Naive thymus-derived CD8-positive, alpha-beta T cell (primary cell): ENCODE measurements at regions not wholly inside any gene's neighbourhood (a gene's known extent, or its start where the extent isn't known, plus 50 kb on each side); places are given as distances from the start of the nearest gene placed in this dataset.
"Not testable (repeated sequence)": the region's sequence is repeated elsewhere in the genome, so short reads cannot be mapped to it uniquely, and the experiment has no call there.

Source experiments
- ATAC-seq, 2 donors: fragments of 150-1000 bp; cut with Tn5 transposase in 1 of 2; sonication (Bioruptor Pico), chemical (Tn5 transposase) in 1 of 2; 1 replicate in 1 of 2; 2 replicates in 1 of 2; pipeline ENCODE4 v1.10.0; 2021; ENCODE audit warnings: mild to moderate bottlenecking in 2 of 2, moderate library complexity in 2 of 2
- POLR2A ChIA-PET: fragments of 350-600 bp; sonication (Branson Sonifier 250); formaldehyde crosslinking; loops from one replicate; lab custom pipeline; 2021; ENCODE audit warnings: antibody characterized with exemption; lab: Charles Lee
- DNase-seq, 10 donors: peaks; one replicate each; pipeline versions ENCODE4 v3.0.0 to v3.0.0-alpha.2; 2020 to 2022
- H3K27ac Mint-ChIP-seq, 10 donors: one replicate each; pipeline ENCODE4 v1.8.0; 2020 to 2022; ENCODE audit warnings: mild to moderate bottlenecking in 10 of 10, mixed read lengths in 10 of 10, moderate library complexity in 4 of 10, inconsistent platforms in 1 of 10
- H3K27me3 Mint-ChIP-seq, 5 donors: one replicate each; pipeline ENCODE4 v1.8.0; 2021 to 2022; ENCODE audit warnings: mixed read lengths in 5 of 5
- H3K36me3 Mint-ChIP-seq, 3 donors: one replicate each; pipeline ENCODE4 v1.8.0; 2020 to 2022; ENCODE audit warnings: mixed read lengths in 3 of 3, mild to moderate bottlenecking in 2 of 3, inconsistent platforms in 1 of 3
- H3K4me1 Mint-ChIP-seq, 4 donors: one replicate each; pipeline ENCODE4 v1.8.0; 2021 to 2022; ENCODE audit warnings: mixed read lengths in 4 of 4
- H3K4me3 Mint-ChIP-seq, 10 donors: one replicate each; pipeline ENCODE4 v1.8.0; 2020 to 2022; ENCODE audit warnings: mild to moderate bottlenecking in 10 of 10, mixed read lengths in 10 of 10, moderate library complexity in 6 of 10, inconsistent platforms in 1 of 10
- H3K9me3 Mint-ChIP-seq, 9 donors: one replicate each; pipeline ENCODE4 v1.8.0; 2020 to 2022; ENCODE audit warnings: mixed read lengths in 9 of 9, mild to moderate bottlenecking in 3 of 9, inconsistent platforms in 1 of 9, moderate library complexity in 1 of 9

- Mint-ChIP-seq H3K36me3 (no peaks in the 10 kb centered on the region), H3K27ac (no peak overlapping the region)
Measured at GRCh38 chr2:138272524-138273195, 228.9 kb upstream of the SPOPL start.

GRCh38 chr2:138273280-138273679 lies 228.3 kb upstream of the SPOPL start:
- H3K4me3 Mint-ChIP-seq, H3K4me1 Mint-ChIP-seq, POLR2A ChIA-PET, H3K27ac Mint-ChIP-seq, H3K27me3 Mint-ChIP-seq, ATAC-seq, H3K36me3 Mint-ChIP-seq, DNase-seq: not testable (repeated sequence)
- peaks cover 0 to 19% (median 0%) of the 10 kb centered on the region in 9 donors for H3K9me3 Mint-ChIP-seq

More at GRCh38 chr2:138272524-138273195, 228.9 kb upstream of the SPOPL start:
- Mint-ChIP-seq H3K27me3 (peaks cover 0 to 2% (median 0%) of the 10 kb centered on the region in 5 donors), H3K4me3 (no peak overlapping the region), H3K4me1 (peaks cover 0 to 2% (median 0%) of the 10 kb centered on the region in 4 donors), H3K9me3 (peaks cover 0 to 19% (median 0%) of the 10 kb centered on the region in 9 donors)
- ATAC-seq (no peak), DNase-seq (no peak)
- POLR2A ChIA-PET = no interaction called here

- H3K4me3 Mint-ChIP-seq = no peak overlapping the region
- H3K36me3 Mint-ChIP-seq = no peaks in the 10 kb centered on the region
- H3K27me3 Mint-ChIP-seq = peaks cover 0 to 2% (median 0%) of the 10 kb centered on the region in 5 donors
- DNase-seq (no peak), ATAC-seq (no peak)
- POLR2A ChIA-PET = no interaction called here
- H3K4me1 Mint-ChIP-seq = peaks cover 0 to 2% (median 0%) of the 10 kb centered on the region in 4 donors
- peaks cover 0 to 12% (median 2%) of the 10 kb centered on the region in 9 donors for H3K9me3 Mint-ChIP-seq
- no peak overlapping the region for H3K27ac Mint-ChIP-seq
Measured at GRCh38 chr2:138274421-138275291, 226.9 kb upstream of the SPOPL start.

GRCh38 chr2:138275292-138275690 lies 226.3 kb upstream of the SPOPL start:
- DNase-seq (no peak), ATAC-seq (no peak)
- H3K27ac Mint-ChIP-seq = no peak overlapping the region
- no peak overlapping the region for H3K4me3 Mint-ChIP-seq
- H3K36me3 Mint-ChIP-seq = no peaks in the 10 kb centered on the region
- H3K9me3 Mint-ChIP-seq = peaks cover 0 to 12% (median under 1%) of the 10 kb centered on the region in 9 donors
- H3K27me3 Mint-ChIP-seq = peaks cover 0 to under 1% (median 0%) of the 10 kb centered on the region in 5 donors
- POLR2A ChIA-PET = no interaction called here
- H3K4me1 Mint-ChIP-seq = peaks cover 0 to 2% (median 0%) of the 10 kb centered on the region in 4 donors

- Mint-ChIP-seq H3K36me3 (no peaks in the 10 kb centered on the region), H3K4me1 (peaks cover 0 to 2% (median 0%) of the 10 kb centered on the region in 4 donors), H3K4me3 (no peak overlapping the region), H3K27me3 (no peaks in the 10 kb centered on the region), H3K27ac (no peak overlapping the region), H3K9me3 (peaks cover 0 to 12% (median 0%) of the 10 kb centered on the region in 9 donors)
- DNase-seq = no peak
- POLR2A ChIA-PET = no interaction called here
- no peak for ATAC-seq
Measured at GRCh38 chr2:138275881-138276280, 225.7 kb upstream of the SPOPL start.

GRCh38 chr2:138276339-138276738 lies 225.2 kb upstream of the SPOPL start:
- POLR2A ChIA-PET = no interaction called here
- peaks cover 0 to 2% (median 0%) of the 10 kb centered on the region in 4 donors for H3K4me1 Mint-ChIP-seq
- H3K4me3 Mint-ChIP-seq = no peak overlapping the region
- no peak overlapping the region for H3K27ac Mint-ChIP-seq
- H3K9me3 Mint-ChIP-seq = peaks cover 0 to 12% (median 0%) of the 10 kb centered on the region in 9 donors
- no peak for ATAC-seq
- no peaks in the 10 kb centered on the region for H3K27me3 Mint-ChIP-seq
- no peak for DNase-seq
- no peaks in the 10 kb centered on the region for H3K36me3 Mint-ChIP-seq

- H3K4me1 Mint-ChIP-seq = peaks cover 0 to under 1% (median 0%) of the 10 kb centered on the region in 4 donors
- H3K27me3 Mint-ChIP-seq = no peaks in the 10 kb centered on the region
- no peaks in the 10 kb centered on the region for H3K36me3 Mint-ChIP-seq
- peaks cover 0 to 7% (median 0%) of the 10 kb centered on the region in 9 donors for H3K9me3 Mint-ChIP-seq
- ATAC-seq = no peak
- no peak overlapping the region for H3K4me3 Mint-ChIP-seq
- H3K27ac Mint-ChIP-seq = no peak overlapping the region
- POLR2A ChIA-PET = no interaction called here
- DNase-seq = no peak
Measured at GRCh38 chr2:138277062-138277461, 224.5 kb upstream of the SPOPL start.

- no peaks in the 10 kb centered on the region for H3K4me1 Mint-ChIP-seq
- ATAC-seq = no peak
- no peak for DNase-seq
- H3K4me3 Mint-ChIP-seq = no peak overlapping the region
- H3K36me3 Mint-ChIP-seq = no peaks in the 10 kb centered on the region
- POLR2A ChIA-PET = no interaction called here
- peaks cover 0 to 5% (median 0%) of the 10 kb centered on the region in 9 donors for H3K9me3 Mint-ChIP-seq
- H3K27ac Mint-ChIP-seq = no peak overlapping the region
- H3K27me3 Mint-ChIP-seq = peaks cover 0 to 1% (median 0%) of the 10 kb centered on the region in 5 donors
Measured at GRCh38 chr2:138279871-138280270, 221.7 kb upstream of the SPOPL start.

GRCh38 chr2:138280999-138281695 lies 220.4 kb upstream of the SPOPL start:
- Mint-ChIP-seq H3K4me3 (no peak overlapping the region), H3K36me3 (peaks cover 0 to 7% (median 0%) of the 10 kb centered on the region in 3 donors), H3K27me3 (peaks cover 0 to 3% (median 0%) of the 10 kb centered on the region in 5 donors), H3K4me1 (no peaks in the 10 kb centered on the region), H3K9me3 (peaks cover 0 to 11% (median 8%) of the 10 kb centered on the region in 9 donors), H3K27ac (no peak overlapping the region)
- no peak for DNase-seq
- no peak for ATAC-seq
- POLR2A ChIA-PET = no interaction called here

- DNase-seq = no peak
- Mint-ChIP-seq H3K36me3 (peaks cover 0 to 10% (median 0%) of the 10 kb centered on the region in 3 donors), H3K27ac (no peak overlapping the region), H3K4me1 (no peaks in the 10 kb centered on the region), H3K9me3 (peaks cover 0 to 19% (median 13%) of the 10 kb centered on the region in 9 donors), H3K4me3 (no peak overlapping the region), H3K27me3 (peaks cover 0 to 3% (median 0%) of the 10 kb centered on the region in 5 donors)
- ATAC-seq = no peak
- POLR2A ChIA-PET = no interaction called here
Measured at GRCh38 chr2:138282014-138282672, 219.4 kb upstream of the SPOPL start.

GRCh38 chr2:138291805-138292204 lies 209.8 kb upstream of the SPOPL start:
- Mint-ChIP-seq H3K4me3 (no peak overlapping the region), H3K36me3 (peaks cover 0 to 2% (median 0%) of the 10 kb centered on the region in 3 donors), H3K4me1 (no peaks in the 10 kb centered on the region), H3K27me3 (no peaks in the 10 kb centered on the region), H3K9me3 (peaks cover 0 to 26% (median 13%) of the 10 kb centered on the region in 9 donors), H3K27ac (no peak overlapping the region)
- no peak for ATAC-seq
- no peak for DNase-seq
- POLR2A ChIA-PET = no interaction called here

- POLR2A ChIA-PET = no interaction called here
- Mint-ChIP-seq H3K9me3 (peaks cover 0 to 17% (median 10%) of the 10 kb centered on the region in 9 donors), H3K4me1 (no peaks in the 10 kb centered on the region), H3K36me3 (peaks cover 0 to 2% (median 0%) of the 10 kb centered on the region in 3 donors), H3K27me3 (no peaks in the 10 kb centered on the region), H3K27ac (no peak overlapping the region), H3K4me3 (no peak overlapping the region)
- DNase-seq (no peak), ATAC-seq (no peak)
Measured at GRCh38 chr2:138293045-138293444, 208.5 kb upstream of the SPOPL start.
